ENCODE measurements at regions not wholly inside any gene's neighbourhood (a gene's known extent, or its start where the extent isn't known, plus 50 kb on each side); places are given as distances from the start of the nearest gene placed in this dataset.

GRCh38 chr1:177495878-177496277, 325.1 kb downstream of the BRINP2 start:
- TF ChIP-seq ZBTB26 (CRISPR knock-in tag; IDR thresholded peaks at IDR 0.05; ENCODE audit: borderline replicate concordance) (no peak), CTCF (CRISPR knock-in tag; IDR thresholded peaks at IDR 0.05) (no peak), MAX (IDR thresholded peaks at IDR 0.05) (no peak), POLR2A (IDR thresholded peaks at IDR 0.05; ENCODE audit: insufficient read depth in 1 of 2, low read depth in 2 of 2, low read length in 2 of 2) (no peak), RAD21 (CRISPR knock-in tag; IDR thresholded peaks at IDR 0.05) (no peak), KLF6 (CRISPR knock-in tag; IDR thresholded peaks at IDR 0.05) (no peak)

Measured in HepG2 (cell line).